Bronchial epithelial cell (primary cell): ENCODE measurements at regions not wholly inside any gene's neighbourhood (a gene's known extent, or its start where the extent isn't known, plus 50 kb on each side); places are given as distances from the start of the nearest gene placed in this dataset.

Experiments
- DNase-seq: peaks from one replicate; pipeline ENCODE4 v3.0.0-alpha.2; 2010; ENCODE audit warnings: low read depth
- FAIRE-seq: peaks from 2 replicates; lab custom pipeline; 2011; peaks lifted over from hg19 to GRCh38; lab: Jason Lieb, UNC
- H3K27me3 ChIP-seq: 2 replicates; pipeline ENCODE4 v1.5.1; 2011; ENCODE audit warnings: low read length; ENCODE audit not compliant: control insufficient read depth, insufficient read depth
- H3K36me3 ChIP-seq: 2 replicates; pipeline ENCODE4 v1.5.1; 2011; ENCODE audit warnings: low read length; ENCODE audit not compliant: control insufficient read depth, insufficient read depth
- H3K4me3 ChIP-seq: 2 replicates; pipeline ENCODE4 v1.5.1; 2011; ENCODE audit warnings: mild to moderate bottlenecking, low read depth, low read length, control low read depth
- TF ChIP-seq, protein P1 (sequence below): IDR thresholded peaks from 2 replicates; pipeline ENCODE4 v1.5.1; 2011; ENCODE audit warnings: mild to moderate bottlenecking, moderate library complexity, low read length, control low read depth, inconsistent platforms; ENCODE audit not compliant: insufficient read depth, severe bottlenecking

- no peak for DNase-seq
- H3K4me3 ChIP-seq: no peak overlapping the region
- no peaks in the 10 kb centered on the region for H3K36me3 ChIP-seq
- FAIRE-seq: peak; percentile 28
- peaks cover 4% of the 10 kb centered on the region for H3K27me3 ChIP-seq
- TF ChIP-seq, protein P1, sequence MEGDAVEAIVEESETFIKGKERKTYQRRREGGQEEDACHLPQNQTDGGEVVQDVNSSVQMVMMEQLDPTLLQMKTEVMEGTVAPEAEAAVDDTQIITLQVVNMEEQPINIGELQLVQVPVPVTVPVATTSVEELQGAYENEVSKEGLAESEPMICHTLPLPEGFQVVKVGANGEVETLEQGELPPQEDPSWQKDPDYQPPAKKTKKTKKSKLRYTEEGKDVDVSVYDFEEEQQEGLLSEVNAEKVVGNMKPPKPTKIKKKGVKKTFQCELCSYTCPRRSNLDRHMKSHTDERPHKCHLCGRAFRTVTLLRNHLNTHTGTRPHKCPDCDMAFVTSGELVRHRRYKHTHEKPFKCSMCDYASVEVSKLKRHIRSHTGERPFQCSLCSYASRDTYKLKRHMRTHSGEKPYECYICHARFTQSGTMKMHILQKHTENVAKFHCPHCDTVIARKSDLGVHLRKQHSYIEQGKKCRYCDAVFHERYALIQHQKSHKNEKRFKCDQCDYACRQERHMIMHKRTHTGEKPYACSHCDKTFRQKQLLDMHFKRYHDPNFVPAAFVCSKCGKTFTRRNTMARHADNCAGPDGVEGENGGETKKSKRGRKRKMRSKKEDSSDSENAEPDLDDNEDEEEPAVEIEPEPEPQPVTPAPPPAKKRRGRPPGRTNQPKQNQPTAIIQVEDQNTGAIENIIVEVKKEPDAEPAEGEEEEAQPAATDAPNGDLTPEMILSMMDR: no peak
These were observed 80.1 kb downstream of the ZNF280B start for GRCh38 chr22:22428222-22429098.

GRCh38 chr22:22429369-22430108 is 79.0 kb downstream of the ZNF280B start:
- DNase-seq (no peak), FAIRE-seq (no peak)
- H3K27me3 ChIP-seq: peaks cover 4% of the 10 kb centered on the region
- TF ChIP-seq, protein P1: no peak
- no peak overlapping the region for H3K4me3 ChIP-seq
- H3K36me3 ChIP-seq: no peaks in the 10 kb centered on the region

- no peaks in the 10 kb centered on the region for H3K36me3 ChIP-seq
- FAIRE-seq (no peak), DNase-seq (no peak)
- TF ChIP-seq, protein P1: no peak
- H3K4me3 ChIP-seq: no peak overlapping the region
- peaks cover 4% of the 10 kb centered on the region for H3K27me3 ChIP-seq
These were observed 78.3 kb downstream of the ZNF280B start for GRCh38 chr22:22430111-22430820.

GRCh38 chr22:22431271-22432220 is 77.0 kb downstream of the ZNF280B start:
- Histone ChIP-seq H3K27me3 (peaks cover 4% of the 10 kb centered on the region), H3K4me3 (no peak overlapping the region), H3K36me3 (no peaks in the 10 kb centered on the region)
- DNase-seq: peak; percentile 18
- peak; percentile 83 for FAIRE-seq
- TF ChIP-seq, protein P1: peak; percentile 83

DNA sequence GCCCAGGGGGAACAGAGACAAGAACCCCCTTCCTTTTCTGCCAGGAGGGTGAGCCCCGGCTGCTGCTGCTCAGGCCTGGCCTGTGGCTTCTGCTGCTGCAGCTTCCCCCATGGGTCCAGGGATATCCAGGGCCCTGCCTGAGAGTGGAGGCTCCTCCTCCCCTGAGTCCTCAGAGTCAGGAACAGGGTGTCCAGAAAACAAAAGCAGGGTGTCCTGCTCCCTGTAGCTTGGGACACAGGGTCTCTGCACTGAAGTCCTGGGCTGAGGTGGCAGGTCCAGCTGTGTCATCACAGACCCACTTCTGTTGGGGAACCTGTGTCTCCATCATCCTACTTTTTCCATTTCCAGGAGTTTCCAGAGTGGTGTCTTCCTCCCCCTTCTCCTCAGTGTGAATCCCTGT is 76.1 kb downstream of the ZNF280B start:
- DNase-seq (no peak), FAIRE-seq (no peak)
- Histone ChIP-seq H3K27me3 (peaks cover 1% of the 10 kb centered on the region), H3K36me3 (no peaks in the 10 kb centered on the region), H3K4me3 (no peak overlapping the region)
- TF ChIP-seq, protein P1: no peak
